Caco-2 (cell line): ENCODE measurements at regions not wholly inside any gene's neighbourhood (a gene's known extent, or its start where the extent isn't known, plus 50 kb on each side); places are given as distances from the start of the nearest gene placed in this dataset.

ENCODE experiments used
- BruUV-seq: library from RNA; stranded (reverse); fragments of 400-500 nt; replicated peaks from 2 replicates; lab custom pipeline; 2021; lab: Mats Ljungman, UMichigan
- CTCF ChIA-PET: fragments of 300-600 bp; sonication (Branson Sonifier 250); formaldehyde crosslinking; loops from one replicate; lab custom pipeline; 2022; ENCODE audit warnings: antibody characterized with exemption; lab: Charles Lee
- POLR2A ChIA-PET: fragments of 300-600 bp; sonication (Branson Sonifier 250); formaldehyde crosslinking; loops from one replicate; lab custom pipeline; 2022; ENCODE audit warnings: antibody characterized with exemption; lab: Charles Lee
- DNase-seq, 2 experiments: peaks; one replicate each; pipeline versions ENCODE4 v3.0.0 to v3.0.0-alpha.2; 2020 to 2022
- H3K27me3 ChIP-seq: replicated peaks from 2 replicates; pipeline ENCODE4 v1.6.0; 2011; ENCODE audit warnings: low read length; ENCODE audit not compliant: control insufficient read depth, insufficient read depth
- H3K36me3 ChIP-seq: 2 replicates; pipeline ENCODE4 v1.5.1; 2011; ENCODE audit warnings: low read length; ENCODE audit not compliant: control insufficient read depth, insufficient read depth
- H3K4me1 ChIP-seq: fragments of 250-450 bp; sonication (Bioruptor Pico); 2 replicates; pipeline ENCODE4 v1.5.1; 2020; ENCODE audit warnings: mild to moderate bottlenecking
- H3K4me3 ChIP-seq: 2 replicates; pipeline ENCODE4 v1.5.1; 2011; ENCODE audit warnings: low read depth, mild to moderate bottlenecking, control low read depth, low read length
- H3K9me3 ChIP-seq: fragments of 250-450 bp; sonication (Bioruptor Pico); 2 replicates; pipeline ENCODE4 v1.5.1; 2020; ENCODE audit warnings: mild to moderate bottlenecking, moderate library complexity
- H3K27ac Mint-ChIP-seq: one replicate; pipeline ENCODE4 v1.8.0; 2022; ENCODE audit warnings: mixed read lengths; ENCODE audit not compliant: unreplicated experiment
- H3K27me3 Mint-ChIP-seq: one replicate; pipeline ENCODE4 v1.8.0; 2022; ENCODE audit warnings: mixed read lengths; ENCODE audit not compliant: insufficient read depth, unreplicated experiment
- H3K36me3 Mint-ChIP-seq: one replicate; pipeline ENCODE4 v1.8.0; 2022; ENCODE audit warnings: mild to moderate bottlenecking, mixed read lengths; ENCODE audit not compliant: insufficient read depth, unreplicated experiment
- H3K4me1 Mint-ChIP-seq: one replicate; pipeline ENCODE4 v1.8.0; 2022; ENCODE audit warnings: low read depth, mixed read lengths; ENCODE audit not compliant: unreplicated experiment
- H3K4me3 Mint-ChIP-seq: one replicate; pipeline ENCODE4 v1.8.0; 2022; ENCODE audit warnings: mild to moderate bottlenecking, moderate library complexity, mixed read lengths; ENCODE audit not compliant: unreplicated experiment
- H3K9me3 Mint-ChIP-seq: one replicate; pipeline ENCODE4 v1.8.0; 2022; ENCODE audit warnings: mixed read lengths; ENCODE audit not compliant: unreplicated experiment
- intact Hi-C: fragments of 100-400 bp; cut with micrococcal nuclease; formaldehyde crosslinking; loops from one replicate; pipeline ENCODE4 v1.10.0; 2022; ENCODE audit not compliant: unreplicated experiment
- TF ChIP-seq, protein P1 (sequence below), 2 experiments: fragments of 200-600 bp in 1 of 2; IDR thresholded peaks; 1 replicate in 1 of 2; 2 replicates in 1 of 2; pipeline versions ENCODE4 v1.5.1 to v1.8.0; 2011 to 2022; ENCODE audit warnings: antibody characterized with exemption in 1 of 2, control low read depth in 1 of 2, inconsistent platforms in 1 of 2, low read depth in 1 of 2, low read length in 1 of 2, mild to moderate bottlenecking in 1 of 2, moderate library complexity in 1 of 2; ENCODE audit not compliant: insufficient read depth in 1 of 2, severe bottlenecking in 1 of 2, unreplicated experiment in 1 of 2

DNA sequence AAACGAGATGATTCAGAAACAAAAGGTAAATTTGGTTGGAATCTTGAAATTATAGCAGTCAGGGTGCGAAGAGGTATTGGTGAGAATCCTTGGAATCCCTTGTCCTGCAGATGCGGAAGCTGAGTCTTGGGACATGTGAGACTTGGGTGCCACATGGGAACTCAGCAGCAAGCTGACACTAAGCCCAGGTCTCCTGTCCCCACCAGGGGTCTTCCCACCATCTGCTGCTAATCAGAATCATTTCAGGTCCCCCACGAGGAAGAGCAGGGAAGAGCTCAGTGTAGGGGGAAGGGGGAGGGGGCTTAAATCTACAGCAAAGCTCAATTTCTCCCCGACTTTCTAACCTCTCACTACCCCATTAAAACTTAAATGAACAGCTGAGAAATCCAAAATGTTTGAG, 126.1 kb upstream of the BMPER start:
- TF ChIP-seq, protein P1, sequence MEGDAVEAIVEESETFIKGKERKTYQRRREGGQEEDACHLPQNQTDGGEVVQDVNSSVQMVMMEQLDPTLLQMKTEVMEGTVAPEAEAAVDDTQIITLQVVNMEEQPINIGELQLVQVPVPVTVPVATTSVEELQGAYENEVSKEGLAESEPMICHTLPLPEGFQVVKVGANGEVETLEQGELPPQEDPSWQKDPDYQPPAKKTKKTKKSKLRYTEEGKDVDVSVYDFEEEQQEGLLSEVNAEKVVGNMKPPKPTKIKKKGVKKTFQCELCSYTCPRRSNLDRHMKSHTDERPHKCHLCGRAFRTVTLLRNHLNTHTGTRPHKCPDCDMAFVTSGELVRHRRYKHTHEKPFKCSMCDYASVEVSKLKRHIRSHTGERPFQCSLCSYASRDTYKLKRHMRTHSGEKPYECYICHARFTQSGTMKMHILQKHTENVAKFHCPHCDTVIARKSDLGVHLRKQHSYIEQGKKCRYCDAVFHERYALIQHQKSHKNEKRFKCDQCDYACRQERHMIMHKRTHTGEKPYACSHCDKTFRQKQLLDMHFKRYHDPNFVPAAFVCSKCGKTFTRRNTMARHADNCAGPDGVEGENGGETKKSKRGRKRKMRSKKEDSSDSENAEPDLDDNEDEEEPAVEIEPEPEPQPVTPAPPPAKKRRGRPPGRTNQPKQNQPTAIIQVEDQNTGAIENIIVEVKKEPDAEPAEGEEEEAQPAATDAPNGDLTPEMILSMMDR (IDR thresholded peaks at IDR 0.05; ENCODE audit: insufficient read depth in 1 of 2, low read depth in 1 of 2, low read length in 1 of 2, severe bottlenecking in 1 of 2, unreplicated experiment in 1 of 2), result no peak
- Histone ChIP-seq H3K36me3 (no peaks in the 10 kb centered on the region), H3K4me3 (no peak overlapping the region), H3K4me1 (no peaks in the 10 kb centered on the region), H3K27me3 (no peaks in the 10 kb centered on the region), H3K9me3 (no peaks in the 10 kb centered on the region)
- peaks cover 4% of the 10 kb centered on the region for H3K36me3 Mint-ChIP-seq
- DNase-seq, result no peak
- BruUV-seq, result no TSS peak
- H3K27ac Mint-ChIP-seq, result no peak overlapping the region
- intact Hi-C loops, result no loop called here
- peaks cover 9% of the 10 kb centered on the region for H3K27me3 Mint-ChIP-seq
- H3K9me3 Mint-ChIP-seq, result no peaks in the 10 kb centered on the region
- CTCF ChIA-PET, result no interaction called here
- no peak overlapping the region for H3K4me3 Mint-ChIP-seq
- H3K4me1 Mint-ChIP-seq, result peaks cover 13% of the 10 kb centered on the region
- POLR2A ChIA-PET, result no interaction called here

- Mint-ChIP-seq H3K4me3 (no peak overlapping the region), H3K27ac (no peak overlapping the region), H3K9me3 (no peaks in the 10 kb centered on the region), H3K4me1 (peaks cover 7% of the 10 kb centered on the region), H3K36me3 (peaks cover 4% of the 10 kb centered on the region), H3K27me3 (peaks cover 19% of the 10 kb centered on the region)
- Histone ChIP-seq H3K9me3 (no peaks in the 10 kb centered on the region), H3K36me3 (no peaks in the 10 kb centered on the region), H3K4me3 (no peak overlapping the region), H3K27me3 (no peaks in the 10 kb centered on the region), H3K4me1 (no peaks in the 10 kb centered on the region)
- ChIA-PET POLR2A (no interaction called here), CTCF (no interaction called here)
- DNase-seq, result no peak
- intact Hi-C loops, result no loop called here
- TF ChIP-seq, protein P1 (IDR thresholded peaks at IDR 0.05; ENCODE audit: insufficient read depth in 1 of 2, low read depth in 1 of 2, low read length in 1 of 2, severe bottlenecking in 1 of 2, unreplicated experiment in 1 of 2), result no peak
- no TSS peak for BruUV-seq
Measured at GRCh38 chr7:33781167-33781566, 124.2 kb upstream of the BMPER start.

DNA sequence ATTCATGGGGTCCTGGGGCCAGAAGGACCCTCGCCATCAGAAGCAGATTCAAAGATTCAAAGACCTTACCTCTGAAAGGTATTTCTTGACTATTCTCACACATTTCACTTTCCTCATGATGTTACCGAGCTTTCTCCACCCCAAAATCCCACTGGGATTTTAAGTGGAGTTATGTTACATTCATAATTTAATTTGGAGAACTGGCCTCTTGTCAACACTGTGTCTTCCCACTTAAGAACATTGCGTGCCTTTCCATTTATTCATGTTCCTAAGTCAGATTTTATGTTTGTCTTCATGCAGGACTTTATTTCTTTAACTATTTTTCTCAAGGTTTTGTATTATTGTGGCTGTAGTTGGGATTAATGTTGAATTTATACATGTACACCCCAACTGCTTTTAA, 123.5 kb upstream of the BMPER start:
- BruUV-seq, result no TSS peak
- no peaks in the 10 kb centered on the region for H3K36me3 ChIP-seq
- Mint-ChIP-seq H3K27ac (no peak overlapping the region), H3K4me1 (peaks cover 7% of the 10 kb centered on the region), H3K9me3 (no peaks in the 10 kb centered on the region), H3K4me3 (no peak overlapping the region), H3K36me3 (peaks cover 4% of the 10 kb centered on the region), H3K27me3 (peaks cover 23% of the 10 kb centered on the region)
- TF ChIP-seq, protein P1 (IDR thresholded peaks at IDR 0.05; ENCODE audit: insufficient read depth in 1 of 2, low read depth in 1 of 2, low read length in 1 of 2, severe bottlenecking in 1 of 2, unreplicated experiment in 1 of 2), result no peak
- H3K9me3 ChIP-seq, result no peaks in the 10 kb centered on the region
- H3K4me3 ChIP-seq, result no peak overlapping the region
- ChIA-PET POLR2A (no interaction called here), CTCF (no interaction called here)
- no peak for DNase-seq
- intact Hi-C loops, result no loop called here
- H3K27me3 ChIP-seq, result no peaks in the 10 kb centered on the region
- H3K4me1 ChIP-seq, result no peaks in the 10 kb centered on the region
